ENCODE measurements at regions not wholly inside any gene's neighbourhood (a gene's known extent, or its start where the extent isn't known, plus 50 kb on each side); places are given as distances from the start of the nearest gene placed in this dataset.

- TF ChIP-seq, protein P1, sequence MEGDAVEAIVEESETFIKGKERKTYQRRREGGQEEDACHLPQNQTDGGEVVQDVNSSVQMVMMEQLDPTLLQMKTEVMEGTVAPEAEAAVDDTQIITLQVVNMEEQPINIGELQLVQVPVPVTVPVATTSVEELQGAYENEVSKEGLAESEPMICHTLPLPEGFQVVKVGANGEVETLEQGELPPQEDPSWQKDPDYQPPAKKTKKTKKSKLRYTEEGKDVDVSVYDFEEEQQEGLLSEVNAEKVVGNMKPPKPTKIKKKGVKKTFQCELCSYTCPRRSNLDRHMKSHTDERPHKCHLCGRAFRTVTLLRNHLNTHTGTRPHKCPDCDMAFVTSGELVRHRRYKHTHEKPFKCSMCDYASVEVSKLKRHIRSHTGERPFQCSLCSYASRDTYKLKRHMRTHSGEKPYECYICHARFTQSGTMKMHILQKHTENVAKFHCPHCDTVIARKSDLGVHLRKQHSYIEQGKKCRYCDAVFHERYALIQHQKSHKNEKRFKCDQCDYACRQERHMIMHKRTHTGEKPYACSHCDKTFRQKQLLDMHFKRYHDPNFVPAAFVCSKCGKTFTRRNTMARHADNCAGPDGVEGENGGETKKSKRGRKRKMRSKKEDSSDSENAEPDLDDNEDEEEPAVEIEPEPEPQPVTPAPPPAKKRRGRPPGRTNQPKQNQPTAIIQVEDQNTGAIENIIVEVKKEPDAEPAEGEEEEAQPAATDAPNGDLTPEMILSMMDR (IDR thresholded peaks at IDR 0.05), result no peak
- TF ChIP-seq EP300 (IDR thresholded peaks at IDR 0.05) (no peak), POLR2A (IDR thresholded peaks at IDR 0.05; ENCODE audit: low read length) (no peak), RCOR1 (IDR thresholded peaks at IDR 0.05; ENCODE audit: low read depth, low read length) (no peak), ZFP36 (IDR thresholded peaks at IDR 0.05; ENCODE audit: borderline replicate concordance, partially characterized antibody) (no peak), CEBPB (IDR thresholded peaks at IDR 0.05) (no peak)
Measured at GRCh38 chr3:23000371-23000770, 202.8 kb upstream of the UBE2E2 start.
